T47D (cell line): ENCODE measurements at regions not wholly inside any gene's neighbourhood (a gene's known extent, or its start where the extent isn't known, plus 50 kb on each side); places are given as distances from the start of the nearest gene placed in this dataset.
"Not testable (repeated sequence)": the region's sequence is repeated elsewhere in the genome, so short reads cannot be mapped to it uniquely, and the experiment has no call there.

Source experiments
- DNase-seq, 2 experiments: peaks; one replicate each; pipeline versions ENCODE4 v3.0.0 to v3.0.0-alpha.2; 2011 to 2012; ENCODE audit warnings: low read depth in 1 of 2, low spot score in 1 of 2
- JUND ChIP-seq: IDR thresholded peaks from 2 replicates; pipeline ENCODE4 v1.6.1; 2012; ENCODE audit warnings: low read depth
- in situ Hi-C: cut with HindIII; loops from 2 replicates; pipeline ENCODE4 v1.10.0; 2016; ENCODE audit warnings: low sequenced_read_pairs, low pct_unique_long_range_greater_than_20kb

- DNase-seq: no peak
- in situ Hi-C loops: no loop called here
- no peak for TF ChIP-seq JUND
Observed at GRCh38 chr7:109545686-109546085, 976.0 kb downstream of the DNAJB9 start.

GRCh38 chr7:109549471-109550193 lies 980.0 kb downstream of the DNAJB9 start:
- DNase-seq: no peak
- in situ Hi-C loops: no loop called here
- TF ChIP-seq JUND: no peak

GRCh38 chr7:109552017-109552416 lies 982.3 kb downstream of the DNAJB9 start:
- in situ Hi-C loops: no loop called here
- peak in 1 of 2 experiments; percentile 13 for DNase-seq
- no peak for TF ChIP-seq JUND

GRCh38 chr7:109577265-109577664 lies 1007.6 kb downstream of the DNAJB9 start:
- in situ Hi-C loops: no loop called here

GRCh38 chr7:109579901-109580300 lies 1010.2 kb downstream of the DNAJB9 start:
- no peak for DNase-seq
- TF ChIP-seq JUND: no peak
- in situ Hi-C loops: no loop called here

More at GRCh38 chr7:109577265-109577664, 1007.6 kb downstream of the DNAJB9 start:
- no peak for TF ChIP-seq JUND
- no peak for DNase-seq

GRCh38 chr7:109582211-109582610 lies 1012.5 kb downstream of the DNAJB9 start:
- no peak for DNase-seq
- no peak for TF ChIP-seq JUND
- in situ Hi-C loops: no loop called here

- DNase-seq, in situ Hi-C loops: not testable (repeated sequence)
Observed at GRCh38 chr7:109596948-109597347, 1027.3 kb downstream of the DNAJB9 start.

- in situ Hi-C loops: no loop called here
- DNase-seq: no peak
- no peak for TF ChIP-seq JUND
Observed at GRCh38 chr7:109611656-109612055, 1042.0 kb downstream of the DNAJB9 start.

- no peak for DNase-seq
- TF ChIP-seq JUND: no peak
- in situ Hi-C loops: no loop called here
Observed at GRCh38 chr7:109616551-109617069, 1046.9 kb downstream of the DNAJB9 start.

- no peak for DNase-seq
- in situ Hi-C loops: no loop called here
- no peak for TF ChIP-seq JUND
Observed at GRCh38 chr7:109622320-109622719, 1052.6 kb downstream of the DNAJB9 start.

GRCh38 chr7:109632890-109633289 lies 1063.2 kb downstream of the DNAJB9 start:
- in situ Hi-C loops, DNase-seq: not testable (repeated sequence)

- in situ Hi-C loops: no loop called here
- no peak for DNase-seq
- TF ChIP-seq JUND: no peak
Observed at GRCh38 chr7:109635374-109635773, 1065.7 kb downstream of the DNAJB9 start.

- in situ Hi-C loops: no loop called here
- no peak for TF ChIP-seq JUND
Observed at GRCh38 chr7:109637428-109637990, 1067.8 kb downstream of the DNAJB9 start.

GRCh38 chr7:109638321-109638720 lies 1068.6 kb downstream of the DNAJB9 start:
- in situ Hi-C loops: no loop called here
- no peak for DNase-seq
- TF ChIP-seq JUND: no peak

More at GRCh38 chr7:109637428-109637990, 1067.8 kb downstream of the DNAJB9 start:
- no peak for DNase-seq
